NB4 (cell line): ENCODE measurements at regions not wholly inside any gene's neighbourhood (a gene's known extent, or its start where the extent isn't known, plus 50 kb on each side); places are given as distances from the start of the nearest gene placed in this dataset.

Source experiments
- CTCF ChIP-seq: IDR thresholded peaks from one replicate; pipeline ENCODE4 v1.5.1; 2012; ENCODE audit warnings: low read depth, low read length
- MAX ChIP-seq: IDR thresholded peaks from 2 replicates; pipeline ENCODE4 v1.6.1; 2011; ENCODE audit warnings: low read depth, low read length
- POLR2A ChIP-seq: IDR thresholded peaks from 2 replicates; pipeline ENCODE4 v1.6.1; 2011; ENCODE audit warnings: mild to moderate bottlenecking; ENCODE audit not compliant: insufficient read length; ENCODE audit errors: extremely low read depth

GRCh38 chr18:60145776-60146175 lies 226.8 kb downstream of the MC4R start:
- TF ChIP-seq CTCF, result no peak
- no peak for TF ChIP-seq POLR2A
- TF ChIP-seq MAX, result no peak
